Neutrophil (primary cell): ENCODE measurements at regions not wholly inside any gene's neighbourhood (a gene's known extent, or its start where the extent isn't known, plus 50 kb on each side); places are given as distances from the start of the nearest gene placed in this dataset.

ENCODE experiments used
- H3K27ac ChIP-seq: fragments of 200-600 bp; sonication (generic); 2 replicates; pipeline ENCODE4 v1.5.1; 2016; ENCODE audit warnings: mild to moderate bottlenecking, moderate library complexity
- H3K27me3 ChIP-seq: fragments of 200-600 bp; sonication (generic); 2 replicates; pipeline ENCODE4 v1.6.0; 2016; ENCODE audit warnings: mild to moderate bottlenecking
- H3K36me3 ChIP-seq: fragments of 200-600 bp; sonication (generic); 2 replicates; pipeline ENCODE4 v1.5.1; 2017
- H3K4me1 ChIP-seq, 2 experiments: fragments of 200-600 bp in 1 of 2; sonication (generic) in 1 of 2; 1 replicate in 1 of 2; 2 replicates in 1 of 2; pipeline versions ENCODE4 v1.5.1 to v1.6.1; 2013 to 2016; ENCODE audit warnings: low read depth in 1 of 2, low read length in 1 of 2, mild to moderate bottlenecking in 1 of 2, moderate library complexity in 1 of 2; ENCODE audit not compliant: control insufficient read depth in 1 of 2, insufficient read depth in 1 of 2
- H3K4me3 ChIP-seq, 2 experiments: fragments of 200-600 bp in 1 of 2; sonication (generic) in 1 of 2; 1 replicate in 1 of 2; 2 replicates in 1 of 2; pipeline ENCODE4 v1.5.1; 2013 to 2016; ENCODE audit warnings: low read depth in 1 of 2, low read length in 1 of 2, mild to moderate bottlenecking in 1 of 2, moderate library complexity in 1 of 2
- H3K9me3 ChIP-seq: fragments of 200-600 bp; sonication (generic); 2 replicates; pipeline ENCODE4 v1.5.1; 2016
- CTCF ChIP-seq: fragments of 200-600 bp; sonication (generic); IDR thresholded peaks from 2 replicates; pipeline ENCODE4 v1.5.1; 2016; ENCODE audit warnings: antibody characterized with exemption

DNA sequence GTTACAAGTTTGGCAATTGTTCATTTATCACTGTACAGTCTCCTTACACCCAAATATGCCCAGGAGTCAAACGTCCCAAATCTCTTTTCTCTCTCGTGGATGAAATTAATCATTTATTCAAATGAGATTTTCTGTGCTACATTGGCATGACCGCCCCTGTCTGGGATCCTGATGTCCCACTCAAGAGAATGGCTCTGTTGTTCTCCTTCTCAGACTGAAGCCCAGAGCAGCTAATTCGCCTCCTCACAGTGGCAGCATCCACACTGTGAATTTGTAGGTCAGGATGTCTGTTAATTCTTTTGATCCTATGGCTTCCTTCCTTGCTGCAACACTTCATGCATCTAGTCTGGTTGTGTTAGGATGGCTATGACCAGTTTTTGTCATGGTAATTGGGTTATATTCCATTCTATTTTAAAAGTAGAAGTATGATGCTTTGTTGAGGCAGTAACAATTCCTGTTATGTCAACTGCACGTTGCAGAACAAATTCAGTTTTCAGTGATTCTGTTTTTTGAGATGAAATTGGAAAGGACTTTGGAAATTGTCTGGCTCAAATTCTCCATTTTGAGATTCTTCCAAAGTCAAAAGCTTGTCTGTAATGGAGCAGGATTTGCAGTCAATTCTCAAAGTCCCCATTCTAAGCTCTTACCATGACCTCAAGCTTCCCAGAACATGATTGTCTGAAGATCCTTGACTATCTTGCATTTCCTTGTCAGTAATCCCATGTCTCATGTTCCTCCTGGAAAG, 141.5 kb upstream of the GAS1 start:
- no peaks in the 10 kb centered on the region for H3K27me3 ChIP-seq
- H3K4me3 ChIP-seq = no peak overlapping the region
- no peak overlapping the region for H3K27ac ChIP-seq
- H3K36me3 ChIP-seq = no peaks in the 10 kb centered on the region
- H3K9me3 ChIP-seq = no peaks in the 10 kb centered on the region
- no peak for TF ChIP-seq CTCF
- no peaks in the 10 kb centered on the region for H3K4me1 ChIP-seq

- no peak overlapping the region for H3K27ac ChIP-seq
- no peak for TF ChIP-seq CTCF
- no peaks in the 10 kb centered on the region for H3K36me3 ChIP-seq
Measured at GRCh38 chr9:87089506-87089905, 142.2 kb upstream of the GAS1 start.

DNA sequence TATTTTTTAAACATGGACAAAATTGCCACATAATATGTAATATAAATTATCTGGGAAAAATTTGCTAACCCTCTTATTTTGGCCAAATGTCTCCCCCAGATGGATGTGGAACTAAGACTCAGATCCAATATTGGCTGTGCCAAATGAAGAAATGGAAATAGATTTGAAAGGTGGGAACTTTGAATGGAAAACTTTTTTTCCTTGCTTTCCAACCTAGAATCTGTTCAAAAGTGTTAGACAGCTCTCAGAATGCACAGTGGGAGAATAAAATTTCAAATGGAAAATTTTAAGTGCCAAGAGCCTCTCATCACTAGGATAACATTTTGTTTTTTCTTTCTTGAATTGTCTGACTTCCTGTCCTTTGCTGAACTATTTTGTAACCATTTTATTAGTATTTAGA, 142.6 kb upstream of the GAS1 start:
- no peak for TF ChIP-seq CTCF
- Histone ChIP-seq H3K4me1 (no peaks in the 10 kb centered on the region), H3K36me3 (no peaks in the 10 kb centered on the region), H3K4me3 (no peak overlapping the region), H3K27ac (no peak overlapping the region), H3K9me3 (no peaks in the 10 kb centered on the region), H3K27me3 (no peaks in the 10 kb centered on the region)

More at GRCh38 chr9:87089506-87089905, 142.2 kb upstream of the GAS1 start:
- H3K9me3 ChIP-seq = no peaks in the 10 kb centered on the region
- no peaks in the 10 kb centered on the region for H3K27me3 ChIP-seq
- H3K4me1 ChIP-seq = no peaks in the 10 kb centered on the region
- no peak overlapping the region for H3K4me3 ChIP-seq

GRCh38 chr9:87093777-87094176, 146.5 kb upstream of the GAS1 start:
- TF ChIP-seq CTCF = no peak
- Histone ChIP-seq H3K27me3 (no peaks in the 10 kb centered on the region), H3K4me3 (no peak overlapping the region), H3K4me1 (no peaks in the 10 kb centered on the region), H3K36me3 (no peaks in the 10 kb centered on the region), H3K27ac (no peak overlapping the region), H3K9me3 (no peaks in the 10 kb centered on the region)

GRCh38 chr9:87095951-87096350, 148.6 kb upstream of the GAS1 start:
- TF ChIP-seq CTCF = no peak
- no peak overlapping the region for H3K4me3 ChIP-seq
- no peak overlapping the region for H3K27ac ChIP-seq
- no peaks in the 10 kb centered on the region for H3K9me3 ChIP-seq
- H3K4me1 ChIP-seq = no peaks in the 10 kb centered on the region
- H3K36me3 ChIP-seq = no peaks in the 10 kb centered on the region
- H3K27me3 ChIP-seq = no peaks in the 10 kb centered on the region
